Right cardiac atrium (tissue), 5 donors: ENCODE measurements at regions not wholly inside any gene's neighbourhood (a gene's known extent, or its start where the extent isn't known, plus 50 kb on each side); places are given as distances from the start of the nearest gene placed in this dataset.

ENCODE experiments used
- ATAC-seq, 2 donors: fragments of 200-7000 bp; cut with Tn5 transposase; one replicate each; pipeline versions ENCODE4 v1.8.0 to v1.9.1; 2020; ENCODE audit warnings: moderate library complexity in 2 of 2, mild to moderate bottlenecking in 1 of 2
- DNase-seq, 3 donors: peaks; one replicate each; pipeline ENCODE4 v3.0.0-alpha.2; 2020
- H3K27ac ChIP-seq: one replicate; pipeline ENCODE4 v1.5.1; 2013; ENCODE audit warnings: mild to moderate bottlenecking, low read length, control low read depth, moderate library complexity
- H3K27me3 ChIP-seq: one replicate; pipeline ENCODE4 v1.6.1; 2013; ENCODE audit not compliant: control insufficient read depth, insufficient read depth
- H3K4me1 ChIP-seq: one replicate; pipeline ENCODE4 v1.6.1; 2013; ENCODE audit warnings: low read length; ENCODE audit not compliant: control insufficient read depth, insufficient read depth
- H3K4me3 ChIP-seq: one replicate; pipeline ENCODE4 v1.5.1; 2013; ENCODE audit warnings: low read length, control low read depth
- H3K9me3 ChIP-seq: one replicate; pipeline ENCODE4 v1.6.1; 2013; ENCODE audit warnings: low read length; ENCODE audit not compliant: control insufficient read depth
- WGBS: extraction: QIAGEN DNeasy Blood & Tissue Kit; methylation state at CpG from one replicate; pipeline ENCODE4 v1.1.7; 2013; 5-methylcytosine and 5-hydroxymethylcytosine counted together
- intact Hi-C, 4 donors: fragments of 100-400 bp; cut with DNase I; formaldehyde crosslinking; loops; one replicate each; pipeline versions ENCODE4 v1.11.0 to v1.14.0; 2022 to 2023
- donor health status: healthy with polysubstance abuse.
- donor health status: DM: no; HTN: yes; CAD: no.
- donor health status: DM: no; HTN: no; CAD: no.
- donor health status: DM: no; HTN: yes; CAD: no; lungs with severe emphysema.
- donor health status: DM: yes; HTN: yes; CAD: no.

GRCh38 chr14:89626233-89626806 lies 209.3 kb upstream of the FOXN3 start:
- ATAC-seq (no peak), DNase-seq (no peak)
- intact Hi-C loops: loop anchor here in 1 of 4 donors (10.0 kb wide), 1 partner anchor 78 kb away; no protein-coding TSS in a partner anchor

DNA sequence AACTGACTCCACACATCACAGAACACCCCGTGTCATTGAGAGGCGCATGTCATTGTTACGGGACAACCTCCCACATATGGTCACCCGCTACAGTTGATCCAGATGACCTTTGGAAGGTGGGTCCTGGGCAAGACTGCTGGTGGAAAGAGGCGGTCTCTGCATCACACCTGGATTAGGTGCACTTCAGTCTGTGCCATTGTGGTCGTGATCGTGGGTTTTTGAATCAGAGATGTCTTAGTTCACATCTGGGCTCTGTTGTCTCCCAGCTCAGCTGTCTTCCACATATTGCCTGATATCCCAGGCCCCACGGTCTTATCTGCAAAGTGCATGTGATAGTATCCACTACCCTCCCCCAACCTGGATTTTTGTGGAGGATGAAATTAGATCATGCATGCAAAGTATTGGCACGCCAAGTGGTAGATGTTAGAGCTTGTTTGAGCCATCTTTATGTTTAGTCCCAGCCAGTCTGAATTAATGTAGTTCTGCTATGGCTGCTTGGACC lies 208.7 kb upstream of the FOXN3 start:
- ATAC-seq: peak in 1 of 2 donors; percentile 8
- DNase-seq: no peak
- intact Hi-C loops: loop anchor here in 1 of 4 donors (10.0 kb wide), 1 partner anchor 79 kb away; no protein-coding TSS in a partner anchor
- no peaks in the 10 kb centered on the region for H3K27me3 ChIP-seq
- no peak overlapping the region for H3K27ac ChIP-seq
- no peaks in the 10 kb centered on the region for H3K4me1 ChIP-seq
- H3K9me3 ChIP-seq: no peaks in the 10 kb centered on the region
- WGBS: 62% methylated on average over 9 of the region's 9 CpGs
- no peak overlapping the region for H3K4me3 ChIP-seq

More at GRCh38 chr14:89626233-89626806, 209.3 kb upstream of the FOXN3 start:
- Histone ChIP-seq H3K4me3 (no peak overlapping the region), H3K9me3 (no peaks in the 10 kb centered on the region), H3K27me3 (no peaks in the 10 kb centered on the region), H3K4me1 (no peaks in the 10 kb centered on the region), H3K27ac (no peak overlapping the region)
- WGBS: 84% methylated on average over 6 of the region's 6 CpGs

- peak; percentile 59 to 84 (median 81) for DNase-seq
- H3K27ac ChIP-seq: no peak overlapping the region
- H3K27me3 ChIP-seq: no peaks in the 10 kb centered on the region
- H3K9me3 ChIP-seq: no peaks in the 10 kb centered on the region
- H3K4me1 ChIP-seq: no peaks in the 10 kb centered on the region
- H3K4me3 ChIP-seq: no peak overlapping the region
- peak; percentile 60 to 77 for ATAC-seq
- 25% methylated on average over 20 of the region's 20 CpGs for WGBS
- intact Hi-C loops: loop anchor here in 1 of 4 donors (10.0 kb wide), 1 partner anchor 80 kb away; no protein-coding TSS in a partner anchor
Observed at GRCh38 chr14:89625244-89625713, 208.2 kb upstream of the FOXN3 start.

- Histone ChIP-seq H3K4me1 (no peaks in the 10 kb centered on the region), H3K27ac (no peak overlapping the region), H3K9me3 (no peaks in the 10 kb centered on the region), H3K4me3 (no peak overlapping the region), H3K27me3 (no peaks in the 10 kb centered on the region)
- intact Hi-C loops: loop anchor here in 2 of 4 donors (5.0 to 10.0 kb wide), 2 partner anchors 78 to 80 kb away; no protein-coding TSS in a partner anchor
- DNase-seq (no peak), ATAC-seq (no peak)
- 88% methylated on average over 15 of the region's 15 CpGs for WGBS
Observed at GRCh38 chr14:89624500-89625156, 207.6 kb upstream of the FOXN3 start.

DNA sequence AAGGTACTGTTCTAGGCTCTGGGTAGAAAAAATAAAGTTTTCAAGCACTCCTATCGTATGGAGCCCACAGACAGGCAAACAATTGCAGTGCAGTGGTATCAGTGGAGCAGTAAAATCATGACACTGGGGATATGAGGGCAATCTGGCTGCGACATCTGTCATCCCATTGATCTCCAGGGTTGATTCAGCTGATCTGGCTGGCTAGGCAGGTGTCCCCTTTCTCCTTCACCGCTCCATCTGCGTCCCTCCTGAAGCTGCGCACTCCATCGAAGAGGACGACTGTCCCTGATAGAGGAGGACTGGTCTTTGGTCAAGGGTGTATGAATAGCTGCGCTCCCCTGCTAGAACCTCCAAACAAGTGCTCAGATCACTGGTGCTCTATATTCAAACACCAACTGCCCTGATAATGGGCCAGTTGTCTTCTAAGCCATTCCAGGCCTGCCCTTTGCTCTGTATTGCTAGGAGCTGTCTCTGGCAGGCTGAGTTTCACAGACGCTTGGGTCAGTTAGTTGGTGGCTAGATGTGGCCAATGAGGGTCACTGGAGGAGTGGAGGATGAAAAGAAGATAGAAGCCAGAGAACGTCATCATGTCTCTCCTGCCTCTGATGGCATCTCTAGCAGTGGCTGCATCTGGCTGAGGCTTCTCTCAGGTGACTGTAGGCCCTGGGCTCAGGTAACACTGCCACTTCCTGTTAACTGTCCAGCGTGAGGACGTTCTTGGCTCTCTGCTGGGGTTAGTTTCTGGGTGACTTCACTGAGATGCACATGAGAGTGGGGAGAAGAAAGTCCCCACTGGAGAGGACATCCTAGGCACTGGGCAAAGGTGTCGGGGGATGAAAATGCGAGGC lies 205.0 kb upstream of the FOXN3 start:
- ATAC-seq (no peak), DNase-seq (no peak)
- Histone ChIP-seq H3K4me3 (no peak overlapping the region), H3K9me3 (no peaks in the 10 kb centered on the region), H3K27me3 (no peaks in the 10 kb centered on the region), H3K27ac (no peak overlapping the region), H3K4me1 (no peaks in the 10 kb centered on the region)
- intact Hi-C loops: loop anchor here in 2 of 4 donors (5.0 to 10.0 kb wide), 2 partner anchors 80 to 83 kb away; no protein-coding TSS in a partner anchor
- 95% methylated on average over 14 of the region's 14 CpGs for WGBS

DNA sequence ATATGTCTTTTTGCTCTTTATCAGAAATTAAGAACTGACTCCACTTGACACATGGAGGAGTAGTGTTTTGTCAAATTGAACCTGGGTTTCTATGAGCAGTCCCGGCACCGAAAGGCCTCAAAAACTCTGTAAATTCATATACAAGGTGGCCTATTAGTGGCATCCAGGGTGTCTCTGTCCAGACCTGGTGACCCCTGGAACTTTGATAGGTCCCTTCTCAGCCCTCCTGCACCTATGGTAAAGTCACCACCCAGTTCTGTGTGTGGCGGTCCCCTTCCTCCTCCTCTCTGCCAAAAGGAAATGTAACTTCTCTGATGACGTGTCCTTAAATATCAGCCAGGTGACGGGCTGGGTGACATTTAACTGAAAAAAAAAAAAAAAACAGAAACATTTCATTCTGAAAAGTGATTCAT lies 204.0 kb upstream of the FOXN3 start:
- no peaks in the 10 kb centered on the region for H3K27me3 ChIP-seq
- H3K4me3 ChIP-seq: no peak overlapping the region
- ATAC-seq: no peak
- no peaks in the 10 kb centered on the region for H3K4me1 ChIP-seq
- WGBS: 80% methylated on average over 5 of the region's 5 CpGs
- no peak overlapping the region for H3K27ac ChIP-seq
- DNase-seq: no peak
- H3K9me3 ChIP-seq: no peaks in the 10 kb centered on the region
- intact Hi-C loops: loop anchor here in 2 of 4 donors (5.0 to 10.0 kb wide), 2 partner anchors 81 to 84 kb away; no protein-coding TSS in a partner anchor

DNA sequence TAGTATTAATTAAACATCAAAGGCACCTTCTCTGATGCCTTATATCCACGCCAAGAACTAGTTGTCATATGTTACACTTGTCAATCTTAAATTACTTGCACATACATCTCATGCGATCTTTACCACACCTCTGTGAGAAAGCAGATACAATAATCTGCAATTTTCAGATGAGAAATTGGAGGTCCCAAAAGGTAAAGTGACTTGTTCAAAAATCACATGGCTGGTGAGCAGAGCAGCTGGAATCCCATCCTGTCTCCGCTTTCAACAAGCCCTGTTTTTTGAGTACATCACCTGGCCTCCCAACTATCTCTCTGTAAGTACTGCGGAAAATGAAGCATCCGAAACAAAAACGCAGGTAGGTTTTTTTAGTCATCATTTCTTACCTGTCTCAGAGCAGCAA lies 203.4 kb upstream of the FOXN3 start:
- DNase-seq (no peak), ATAC-seq (no peak)
- 93% methylated on average over 6 of the region's 6 CpGs for WGBS
- intact Hi-C loops: loop anchor here in 2 of 4 donors (5.0 to 10.0 kb wide), 2 partner anchors 82 to 84 kb away; no protein-coding TSS in a partner anchor
- no peak overlapping the region for H3K27ac ChIP-seq
- no peak overlapping the region for H3K4me3 ChIP-seq
- H3K27me3 ChIP-seq: no peaks in the 10 kb centered on the region
- H3K9me3 ChIP-seq: no peaks in the 10 kb centered on the region
- no peaks in the 10 kb centered on the region for H3K4me1 ChIP-seq

DNA sequence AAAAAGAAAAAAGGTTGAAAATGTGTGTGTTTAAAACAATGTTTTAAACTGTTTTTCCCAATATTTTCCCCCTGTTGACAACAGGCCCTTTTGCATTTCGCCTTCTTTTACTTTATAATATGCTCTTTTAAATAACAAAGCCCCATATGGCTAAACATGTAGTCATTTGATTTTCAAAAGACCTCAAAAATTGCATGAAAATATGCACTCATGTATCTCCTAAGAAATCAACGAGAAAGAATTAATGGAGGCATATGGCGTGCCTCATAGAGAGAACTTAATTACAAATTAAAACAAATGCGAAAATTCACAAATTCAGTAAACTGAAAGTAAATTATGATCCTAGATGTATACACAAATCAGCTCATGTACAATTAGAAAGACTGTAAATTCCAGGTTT lies 202.6 kb upstream of the FOXN3 start:
- intact Hi-C loops: loop anchor here in 2 of 4 donors (5.0 to 10.0 kb wide), 2 partner anchors 195 to 202 kb away; partner anchors contain the start of gene FOXN3 (in 1 of the 2)
- Histone ChIP-seq H3K9me3 (no peaks in the 10 kb centered on the region), H3K4me1 (no peaks in the 10 kb centered on the region), H3K4me3 (peak overlapping the region; percentile 95), H3K27ac (no peak overlapping the region), H3K27me3 (no peaks in the 10 kb centered on the region)
- DNase-seq: no peak
- 73% methylated on average over 4 of the region's 4 CpGs for WGBS
- no peak for ATAC-seq

DNA sequence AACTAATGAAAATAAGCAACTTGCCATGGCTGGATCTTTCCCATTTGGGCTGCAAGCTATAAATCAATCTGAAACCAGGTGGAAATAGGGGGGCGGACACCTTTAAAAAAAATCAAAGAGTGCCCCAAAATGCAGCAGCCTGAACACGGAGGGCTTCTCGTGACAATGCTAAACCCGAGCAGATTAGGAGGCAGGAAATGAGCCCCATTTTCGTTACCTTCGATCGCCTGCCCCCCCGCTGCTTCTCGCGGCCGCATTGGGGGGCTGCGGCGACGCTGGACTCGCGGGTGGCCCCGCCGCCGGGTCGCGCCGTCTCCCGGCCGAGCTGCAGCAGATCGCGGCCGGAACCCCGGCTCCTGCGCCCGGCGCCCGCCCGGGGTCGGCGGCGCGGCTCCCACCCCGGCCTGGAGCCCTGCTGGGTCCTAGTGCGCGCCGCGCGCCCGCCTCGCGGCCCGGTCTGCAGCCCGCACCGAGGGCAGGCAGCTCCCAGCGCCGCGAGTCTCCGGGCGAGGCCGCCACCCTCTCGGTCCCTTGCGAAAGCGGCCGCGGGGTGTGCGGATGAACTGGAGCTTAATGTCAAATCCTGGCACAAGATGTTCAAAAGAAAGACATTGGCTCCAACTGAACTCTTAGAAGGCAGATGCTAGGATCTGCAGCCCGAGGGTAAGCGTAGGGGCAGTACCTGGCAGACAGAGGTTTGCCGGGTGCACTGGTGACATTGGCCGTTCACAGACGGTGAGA lies 201.9 kb upstream of the FOXN3 start:
- Histone ChIP-seq H3K4me1 (peaks cover 3% of the 10 kb centered on the region), H3K27ac (peak overlapping the region; percentile 76), H3K9me3 (no peaks in the 10 kb centered on the region), H3K4me3 (peak overlapping the region; percentile 95), H3K27me3 (no peaks in the 10 kb centered on the region)
- peak; percentile 82 to 92 (median 90) for DNase-seq
- WGBS: under 1% methylated on average over 66 of the region's 66 CpGs
- intact Hi-C loops: loop anchor here in 2 of 4 donors (5.0 to 10.0 kb wide), 2 partner anchors 194 to 202 kb away; partner anchors contain the start of gene FOXN3 (in 1 of the 2)
- peak; percentile 95 to 96 for ATAC-seq

DNA sequence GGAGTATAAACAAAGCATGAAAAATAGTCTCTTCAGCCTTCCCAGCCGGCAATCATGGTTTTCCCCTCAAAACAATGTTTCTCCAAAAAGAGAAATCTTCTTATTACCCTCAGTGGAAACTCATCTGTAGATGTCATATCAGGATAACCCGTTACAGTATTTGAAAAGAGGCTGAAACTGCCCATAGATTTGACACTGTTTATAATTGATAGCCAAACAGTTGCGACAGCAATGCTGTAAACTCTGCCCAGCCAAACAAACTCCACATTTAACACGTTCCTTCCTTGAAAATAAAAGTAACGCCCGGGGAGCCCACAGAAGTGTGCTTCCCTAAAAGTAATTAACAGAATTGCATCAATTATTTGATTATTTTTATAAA lies 201.3 kb upstream of the FOXN3 start:
- ATAC-seq (peak; percentile 27 to 38), DNase-seq (no peak)
- no peaks in the 10 kb centered on the region for H3K27me3 ChIP-seq
- peaks cover 6% of the 10 kb centered on the region for H3K4me1 ChIP-seq
- intact Hi-C loops: loop anchor here in 2 of 4 donors (5.0 to 10.0 kb wide), 2 partner anchors 194 to 201 kb away; partner anchors contain the start of gene FOXN3 (in 1 of the 2)
- WGBS: under 1% methylated on average over 6 of the region's 6 CpGs
- H3K27ac ChIP-seq: peak overlapping the region; percentile 97
- H3K9me3 ChIP-seq: no peaks in the 10 kb centered on the region
- H3K4me3 ChIP-seq: peak overlapping the region; percentile 95
